ENCODE measurements at regions not wholly inside any gene's neighbourhood (a gene's known extent, or its start where the extent isn't known, plus 50 kb on each side); places are given as distances from the start of the nearest gene placed in this dataset.

- TF ChIP-seq CTCF (conservative IDR thresholded peaks at IDR 0.05 in 1 of 2, IDR thresholded peaks at IDR 0.05 in 1 of 2; ENCODE audit: extremely low read depth in 1 of 2, insufficient read depth in 1 of 2, low read depth in 1 of 2, low read length in 2 of 2) (no peak), EZH2 (IDR thresholded peaks at IDR 0.05; ENCODE audit: borderline replicate concordance, low read length) (no peak)
These were observed 307.2 kb downstream of the PTEN start for GRCh38 chr10:88170628-88171027.
